Mesendoderm (in vitro differentiated cells): ENCODE measurements at regions not wholly inside any gene's neighbourhood (a gene's known extent, or its start where the extent isn't known, plus 50 kb on each side); places are given as distances from the start of the nearest gene placed in this dataset.

Experiments
- DNase-seq: peaks from one replicate; pipeline ENCODE4 v3.0.0; 2013
- H2AK5ac ChIP-seq: 2 replicates; pipeline ENCODE4 v1.6.1; 2013; ENCODE audit warnings: low read length, inconsistent platforms
- H2BK120ac ChIP-seq: 2 replicates; pipeline ENCODE4 v1.6.1; 2013; ENCODE audit warnings: low read depth, mild to moderate bottlenecking, low read length, moderate library complexity, mixed read lengths
- H2BK15ac ChIP-seq: replicated peaks from 2 replicates; pipeline ENCODE4 v1.6.1; 2013; ENCODE audit warnings: low read depth, mild to moderate bottlenecking, moderate library complexity
- H2BK5ac ChIP-seq: 2 replicates; pipeline ENCODE4 v1.6.1; 2013; ENCODE audit warnings: low read length, inconsistent platforms
- H3K18ac ChIP-seq: 2 replicates; pipeline ENCODE4 v1.6.1; 2013; ENCODE audit warnings: mild to moderate bottlenecking, low read length, mixed read lengths
- H3K23ac ChIP-seq: one replicate; pipeline ENCODE4 v1.6.1; 2013; ENCODE audit warnings: low read length
- H3K27ac ChIP-seq: 2 replicates; pipeline ENCODE4 v1.5.1; 2013; ENCODE audit warnings: low read depth, mild to moderate bottlenecking, inconsistent platforms, low read length, moderate library complexity
- H3K27me3 ChIP-seq: 2 replicates; pipeline ENCODE4 v1.6.1; 2013; ENCODE audit warnings: low read length, control low read depth, mild to moderate bottlenecking, inconsistent platforms; ENCODE audit not compliant: insufficient read depth, poor library complexity
- H3K36me3 ChIP-seq: 2 replicates; pipeline ENCODE4 v1.6.1; 2013; ENCODE audit warnings: low read length, inconsistent platforms; ENCODE audit not compliant: control insufficient read depth, insufficient read depth
- H3K4ac ChIP-seq: one replicate; pipeline ENCODE4 v1.6.1; 2013; ENCODE audit warnings: low read depth, mild to moderate bottlenecking, low read length, moderate library complexity
- H3K4me1 ChIP-seq: 2 replicates; pipeline ENCODE4 v1.6.1; 2013; ENCODE audit warnings: low read depth, low read length, inconsistent platforms; ENCODE audit not compliant: control insufficient read depth
- H3K4me2 ChIP-seq: 2 replicates; pipeline ENCODE4 v1.6.1; 2013; ENCODE audit warnings: low read length
- H3K4me3 ChIP-seq: 2 replicates; pipeline ENCODE4 v1.5.1; 2013; ENCODE audit warnings: mild to moderate bottlenecking, low read length
- H3K56ac ChIP-seq: one replicate; pipeline ENCODE4 v1.6.1; 2013; ENCODE audit warnings: low read length
- H3K79me1 ChIP-seq: 2 replicates; pipeline ENCODE4 v1.6.1; 2013; ENCODE audit warnings: low read length, inconsistent platforms
- H3K79me2 ChIP-seq: 2 replicates; pipeline ENCODE4 v1.6.1; 2013; ENCODE audit warnings: mild to moderate bottlenecking, low read length; ENCODE audit not compliant: control insufficient read depth, insufficient read depth
- H3K9ac ChIP-seq: 2 replicates; pipeline ENCODE4 v1.6.1; 2013; ENCODE audit warnings: low read length, inconsistent platforms
- H4K5ac ChIP-seq: one replicate; pipeline ENCODE4 v1.6.1; 2013; ENCODE audit warnings: low read length
- H4K8ac ChIP-seq: one replicate; pipeline ENCODE4 v1.6.1; 2013; ENCODE audit warnings: low read depth, mild to moderate bottlenecking, control low read depth, low read length, moderate library complexity
- WGBS: extraction: QIAGEN DNeasy Blood & Tissue Kit; methylation state at CpG from one replicate; pipeline ENCODE4 v1.1.7; 2013; ENCODE audit warnings: low lambda C conversion rate, missing lambda C conversion rate; ENCODE audit not compliant: insufficient coverage; ENCODE audit errors: extremely low coverage; 5-methylcytosine and 5-hydroxymethylcytosine counted together

GRCh38 chr17:79391376-79392233 is 219.2 kb downstream of the RBFOX3 start:
- Histone ChIP-seq H3K4me1 (no peaks in the 10 kb centered on the region), H2BK120ac (no peak overlapping the region), H2BK5ac (no peak overlapping the region), H3K56ac (no peak overlapping the region), H3K4ac (no peak overlapping the region), H3K4me2 (no peak overlapping the region), H3K27me3 (no peaks in the 10 kb centered on the region), H2BK15ac (no peak overlapping the region), H3K36me3 (no peaks in the 10 kb centered on the region), H3K18ac (no peak overlapping the region), H3K9ac (no peak overlapping the region), H3K4me3 (no peak overlapping the region), H2AK5ac (no peak overlapping the region), H4K8ac (no peak overlapping the region), H3K79me1 (no peaks in the 10 kb centered on the region), H3K79me2 (no peaks in the 10 kb centered on the region), H3K23ac (no peak overlapping the region), H3K27ac (no peak overlapping the region), H4K5ac (no peak overlapping the region)
- DNase-seq, result peak; percentile 81
- WGBS, result no CpG with 5 or more reads among the region's 31 CpGs

DNA sequence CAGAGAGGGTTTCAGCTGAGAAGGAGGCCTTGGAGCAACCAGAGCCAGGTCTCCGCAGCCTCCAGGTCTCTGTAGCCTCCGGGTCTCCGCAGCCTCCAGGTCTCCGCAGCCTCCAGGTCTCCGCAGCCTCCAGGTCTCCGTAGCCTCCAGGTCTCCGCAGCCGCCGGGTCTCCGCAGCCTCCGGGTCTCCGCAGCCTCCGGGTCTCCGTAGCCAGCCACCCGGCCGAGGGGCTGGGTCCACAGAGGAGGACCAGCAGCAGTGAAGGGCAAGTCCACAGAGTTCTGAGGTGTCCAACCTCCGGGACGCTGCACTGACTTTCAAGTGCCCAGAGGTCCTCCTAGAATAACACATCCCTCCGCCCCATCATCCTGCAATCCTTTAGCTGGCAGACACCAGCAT is 221.0 kb downstream of the RBFOX3 start:
- Histone ChIP-seq H2BK120ac (no peak overlapping the region), H4K8ac (no peak overlapping the region), H3K23ac (no peak overlapping the region), H3K4ac (no peak overlapping the region), H3K27ac (no peak overlapping the region), H2AK5ac (no peak overlapping the region), H3K79me1 (no peaks in the 10 kb centered on the region), H3K56ac (no peak overlapping the region), H3K4me1 (no peaks in the 10 kb centered on the region), H3K18ac (no peak overlapping the region), H2BK5ac (no peak overlapping the region), H3K4me2 (no peak overlapping the region), H3K36me3 (no peaks in the 10 kb centered on the region), H3K79me2 (no peaks in the 10 kb centered on the region), H2BK15ac (no peak overlapping the region), H4K5ac (no peak overlapping the region), H3K27me3 (no peaks in the 10 kb centered on the region), H3K9ac (no peak overlapping the region), H3K4me3 (no peak overlapping the region)
- no peak for DNase-seq
- no CpG with 5 or more reads among the region's 19 CpGs for WGBS

- Histone ChIP-seq H3K4me2 (no peak overlapping the region), H3K23ac (no peak overlapping the region), H4K5ac (no peak overlapping the region), H3K79me2 (no peaks in the 10 kb centered on the region), H3K4me1 (no peaks in the 10 kb centered on the region), H3K36me3 (no peaks in the 10 kb centered on the region), H3K9ac (no peak overlapping the region), H2BK120ac (no peak overlapping the region), H3K27ac (no peak overlapping the region), H4K8ac (no peak overlapping the region), H2AK5ac (no peak overlapping the region), H3K18ac (no peak overlapping the region), H3K27me3 (no peaks in the 10 kb centered on the region), H3K56ac (no peak overlapping the region), H2BK15ac (no peak overlapping the region), H3K4me3 (no peak overlapping the region), H3K4ac (no peak overlapping the region), H2BK5ac (no peak overlapping the region), H3K79me1 (no peaks in the 10 kb centered on the region)
- no CpG with 5 or more reads among the region's 28 CpGs for WGBS
- DNase-seq, result peak; percentile 65
These were observed 222.1 kb downstream of the RBFOX3 start for GRCh38 chr17:79388556-79389295.

GRCh38 chr17:79387783-79388182 is 223.1 kb downstream of the RBFOX3 start:
- Histone ChIP-seq H4K8ac (no peak overlapping the region), H3K4me3 (no peak overlapping the region), H3K27ac (no peak overlapping the region), H3K4ac (no peak overlapping the region), H4K5ac (no peak overlapping the region), H3K9ac (no peak overlapping the region), H2AK5ac (no peak overlapping the region), H3K23ac (no peak overlapping the region), H3K4me2 (no peak overlapping the region), H3K56ac (no peak overlapping the region), H3K18ac (no peak overlapping the region), H2BK5ac (no peak overlapping the region), H3K36me3 (no peaks in the 10 kb centered on the region), H3K27me3 (no peaks in the 10 kb centered on the region), H3K79me1 (no peaks in the 10 kb centered on the region), H3K79me2 (no peaks in the 10 kb centered on the region), H2BK120ac (no peak overlapping the region), H2BK15ac (no peak overlapping the region), H3K4me1 (no peaks in the 10 kb centered on the region)
- DNase-seq, result no peak
- WGBS, result no CpG with 5 or more reads among the region's 6 CpGs

GRCh38 chr17:79385962-79386563 is 224.8 kb downstream of the RBFOX3 start:
- H3K4me1 ChIP-seq, result no peaks in the 10 kb centered on the region
- no peak overlapping the region for H3K18ac ChIP-seq
- H3K27me3 ChIP-seq, result no peaks in the 10 kb centered on the region
- no peak overlapping the region for H3K9ac ChIP-seq
- no peak overlapping the region for H3K27ac ChIP-seq
- H2BK15ac ChIP-seq, result no peak overlapping the region
- H2BK120ac ChIP-seq, result no peak overlapping the region
- H3K79me1 ChIP-seq, result no peaks in the 10 kb centered on the region
- H3K23ac ChIP-seq, result no peak overlapping the region
- H3K79me2 ChIP-seq, result no peaks in the 10 kb centered on the region
- no peak overlapping the region for H3K56ac ChIP-seq
- no peak overlapping the region for H2BK5ac ChIP-seq
- DNase-seq, result no peak
- H3K36me3 ChIP-seq, result no peaks in the 10 kb centered on the region
- no peak overlapping the region for H4K8ac ChIP-seq
- WGBS, result no CpG with 5 or more reads among the region's 5 CpGs
- H4K5ac ChIP-seq, result no peak overlapping the region
- H3K4ac ChIP-seq, result no peak overlapping the region
- no peak overlapping the region for H3K4me3 ChIP-seq
- H3K4me2 ChIP-seq, result no peak overlapping the region
- no peak overlapping the region for H2AK5ac ChIP-seq
